ENCODE measurements at regions not wholly inside any gene's neighbourhood (a gene's known extent, or its start where the extent isn't known, plus 50 kb on each side); places are given as distances from the start of the nearest gene placed in this dataset.

DNA sequence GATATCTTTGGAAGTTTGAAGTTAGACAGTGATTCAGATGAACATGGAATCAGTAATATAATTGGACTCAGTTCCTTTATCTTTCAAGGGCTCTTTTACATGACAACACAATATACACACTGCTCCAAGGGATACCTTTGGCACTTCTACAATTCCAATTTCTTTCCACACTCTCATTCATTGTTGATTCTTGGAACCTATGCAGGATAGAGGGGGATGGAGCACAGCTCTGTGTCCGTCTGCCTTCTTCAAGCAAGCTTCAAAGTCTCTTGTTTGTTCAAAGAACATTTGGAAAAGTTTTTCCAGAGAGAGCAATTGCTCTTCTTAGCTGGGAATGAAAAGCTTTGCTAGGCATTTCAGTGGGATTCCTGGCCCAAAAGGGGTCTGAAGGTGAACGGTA, 276.2 kb upstream of the ZEB2 start:
- TF ChIP-seq, protein P1, sequence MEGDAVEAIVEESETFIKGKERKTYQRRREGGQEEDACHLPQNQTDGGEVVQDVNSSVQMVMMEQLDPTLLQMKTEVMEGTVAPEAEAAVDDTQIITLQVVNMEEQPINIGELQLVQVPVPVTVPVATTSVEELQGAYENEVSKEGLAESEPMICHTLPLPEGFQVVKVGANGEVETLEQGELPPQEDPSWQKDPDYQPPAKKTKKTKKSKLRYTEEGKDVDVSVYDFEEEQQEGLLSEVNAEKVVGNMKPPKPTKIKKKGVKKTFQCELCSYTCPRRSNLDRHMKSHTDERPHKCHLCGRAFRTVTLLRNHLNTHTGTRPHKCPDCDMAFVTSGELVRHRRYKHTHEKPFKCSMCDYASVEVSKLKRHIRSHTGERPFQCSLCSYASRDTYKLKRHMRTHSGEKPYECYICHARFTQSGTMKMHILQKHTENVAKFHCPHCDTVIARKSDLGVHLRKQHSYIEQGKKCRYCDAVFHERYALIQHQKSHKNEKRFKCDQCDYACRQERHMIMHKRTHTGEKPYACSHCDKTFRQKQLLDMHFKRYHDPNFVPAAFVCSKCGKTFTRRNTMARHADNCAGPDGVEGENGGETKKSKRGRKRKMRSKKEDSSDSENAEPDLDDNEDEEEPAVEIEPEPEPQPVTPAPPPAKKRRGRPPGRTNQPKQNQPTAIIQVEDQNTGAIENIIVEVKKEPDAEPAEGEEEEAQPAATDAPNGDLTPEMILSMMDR (IDR thresholded peaks at IDR 0.05): no peak
- TF ChIP-seq POLR2A (IDR thresholded peaks at IDR 0.05): no peak

Measured in testis (tissue), 2 donors.